AG10803 (cell line): ENCODE measurements at regions not wholly inside any gene's neighbourhood (a gene's known extent, or its start where the extent isn't known, plus 50 kb on each side); places are given as distances from the start of the nearest gene placed in this dataset.
"Not testable (repeated sequence)": the region's sequence is repeated elsewhere in the genome, so short reads cannot be mapped to it uniquely, and the experiment has no call there.

Experiments
- DNase-seq: peaks from one replicate; pipeline ENCODE4 v3.0.0; 2010; ENCODE audit warnings: low read depth
- H3K4me3 ChIP-seq: 2 replicates; pipeline ENCODE4 v1.5.1; 2011; ENCODE audit warnings: mild to moderate bottlenecking, low read length, control low read depth
- CTCF ChIP-seq: conservative IDR thresholded peaks from 2 replicates; pipeline ENCODE4 v1.5.1; 2011; ENCODE audit warnings: mild to moderate bottlenecking, low read length, control low read depth, inconsistent platforms

DNA sequence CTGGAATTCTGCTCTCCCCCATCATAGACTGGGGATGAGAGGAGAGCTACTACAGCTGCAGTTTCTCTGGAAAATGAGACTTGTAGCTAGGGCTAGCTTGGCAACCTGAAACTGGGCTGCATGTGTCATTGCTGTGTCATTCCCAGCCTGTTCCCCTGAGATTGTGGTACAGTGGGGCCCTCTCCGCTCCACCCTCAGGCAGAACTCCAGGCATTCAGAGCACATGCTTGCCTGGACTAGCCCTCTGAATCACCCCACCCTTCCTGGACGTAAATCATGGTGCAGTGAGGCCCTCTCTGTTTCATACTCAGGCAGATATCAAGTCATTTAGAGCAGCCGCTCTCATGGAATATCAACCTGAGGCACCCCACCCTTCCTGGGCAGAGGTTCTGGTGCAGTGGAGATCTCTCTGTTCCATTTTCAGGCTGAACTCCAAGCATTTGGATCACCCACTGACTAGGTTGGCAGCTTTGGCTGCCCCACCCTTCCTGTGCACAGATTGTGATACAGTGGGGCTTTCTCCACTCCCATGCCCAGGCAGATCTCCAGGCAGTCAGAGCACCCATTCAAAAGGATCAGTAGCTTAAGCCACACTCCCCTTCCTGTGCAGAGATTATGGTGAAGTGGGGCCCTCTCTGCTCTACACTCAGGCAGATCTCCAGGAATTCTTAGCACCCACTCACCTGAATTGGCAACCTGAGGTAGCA lies 274.4 kb downstream of the C11orf87 start:
- no peak for TF ChIP-seq CTCF
- H3K4me3 ChIP-seq = no peak overlapping the region
- DNase-seq = peak; percentile 53

- TF ChIP-seq CTCF = peak; percentile 64
- peak; percentile 58 for DNase-seq
- H3K4me3 ChIP-seq = no peak overlapping the region
These were observed 275.3 kb downstream of the C11orf87 start for GRCh38 chr11:109697140-109697843.

- no peak for DNase-seq
- no peak overlapping the region for H3K4me3 ChIP-seq
- no peak for TF ChIP-seq CTCF
These were observed 276.2 kb downstream of the C11orf87 start for GRCh38 chr11:109698237-109698636.

GRCh38 chr11:109704432-109704831 lies 282.4 kb downstream of the C11orf87 start:
- no peak for DNase-seq
- no peak for TF ChIP-seq CTCF
- H3K4me3 ChIP-seq = no peak overlapping the region

DNA sequence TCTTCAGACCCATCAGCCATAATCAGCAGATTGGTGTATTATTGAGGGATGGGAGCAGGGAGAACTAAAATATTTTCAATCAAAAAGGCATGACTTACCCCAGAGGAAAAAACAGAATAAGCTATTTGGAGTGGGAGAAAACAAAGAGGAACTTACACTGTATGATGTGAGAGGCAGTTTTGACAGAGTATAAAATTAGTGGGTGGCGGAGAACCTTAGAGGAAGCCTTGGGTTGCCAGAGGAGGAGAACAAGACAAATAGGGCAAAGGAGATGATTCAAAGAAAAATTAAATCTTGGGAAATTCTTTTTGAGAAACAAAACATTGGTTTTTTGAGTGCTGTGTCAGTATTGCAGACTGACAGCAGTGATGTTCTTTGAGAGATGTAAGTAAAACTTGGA lies 285.0 kb downstream of the C11orf87 start:
- DNase-seq = no peak
- no peak for TF ChIP-seq CTCF
- H3K4me3 ChIP-seq = no peak overlapping the region

DNA sequence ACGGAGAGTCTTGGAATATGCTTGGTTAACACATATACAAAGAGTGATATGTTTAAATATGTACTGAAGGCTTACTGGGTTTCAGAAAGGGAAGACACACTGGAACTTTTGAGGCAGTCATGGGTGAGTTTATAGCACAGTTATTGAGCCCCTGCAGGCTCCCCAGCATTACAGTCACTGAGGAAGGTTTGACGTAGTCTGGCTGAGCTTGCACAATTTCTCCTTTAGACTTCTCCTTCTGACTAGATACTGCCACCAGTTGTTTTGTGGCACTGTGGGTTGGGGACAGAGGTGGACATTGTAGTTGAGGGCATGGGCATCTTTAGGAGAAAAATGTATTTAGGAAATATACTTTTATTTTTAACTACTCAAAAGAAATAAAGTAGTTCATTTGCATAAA lies 285.4 kb downstream of the C11orf87 start:
- H3K4me3 ChIP-seq = no peak overlapping the region
- TF ChIP-seq CTCF = no peak
- no peak for DNase-seq

- DNase-seq = no peak
- TF ChIP-seq CTCF = no peak
- no peak overlapping the region for H3K4me3 ChIP-seq
These were observed 286.2 kb downstream of the C11orf87 start for GRCh38 chr11:109708184-109708583.

- not testable (repeated sequence) for DNase-seq, H3K4me3 ChIP-seq
These were observed 292.5 kb downstream of the C11orf87 start for GRCh38 chr11:109714444-109714843.

DNA sequence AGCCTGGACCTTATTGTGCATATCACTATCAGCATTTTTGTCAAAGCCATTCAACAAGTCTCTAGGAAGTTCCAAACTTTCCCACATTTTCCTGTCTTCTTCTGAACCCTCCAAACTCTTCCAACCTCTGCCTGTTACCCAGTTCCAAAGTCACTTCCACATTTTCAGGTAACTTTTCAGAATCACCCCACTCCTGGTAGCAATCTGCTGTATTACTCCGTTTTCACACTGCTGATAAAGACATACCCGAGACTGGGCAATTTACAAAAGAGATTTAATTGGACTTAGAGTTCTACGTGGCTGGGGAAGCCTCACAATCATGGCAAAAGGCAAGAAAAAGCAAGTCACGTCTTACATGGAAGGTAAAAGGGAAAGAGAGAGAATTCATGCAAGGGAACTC lies 293.4 kb downstream of the C11orf87 start:
- not testable (repeated sequence) for DNase-seq, H3K4me3 ChIP-seq
